GM19395 (cell line): ENCODE measurements at regions not wholly inside any gene's neighbourhood (a gene's known extent, or its start where the extent isn't known, plus 50 kb on each side); places are given as distances from the start of the nearest gene placed in this dataset.

Experiments used
- ATAC-seq: cut with Tn5 transposase; IDR thresholded peaks from one replicate; pipeline ENCODE4 v1.9.1; 2021; ENCODE audit warnings: mild to moderate bottlenecking, moderate library complexity; ENCODE audit not compliant: unreplicated experiment

DNA sequence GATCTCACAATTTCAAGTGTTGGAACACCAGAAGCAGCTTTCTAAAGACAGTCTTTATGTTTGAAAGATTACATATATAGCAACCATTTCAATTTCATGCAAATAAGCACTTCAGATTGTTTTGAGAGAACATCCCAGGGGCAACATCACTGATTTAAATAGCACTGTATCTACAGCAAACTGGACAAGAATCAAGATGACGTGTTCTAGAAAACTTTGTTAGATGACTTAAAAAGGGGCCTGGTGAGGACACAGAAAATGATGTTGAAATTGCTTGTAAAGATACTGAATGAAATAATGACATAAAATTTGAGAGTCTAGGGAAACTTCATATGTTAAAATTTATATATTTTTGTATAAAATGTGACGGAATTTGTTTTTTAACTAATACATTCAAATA is 277.1 kb downstream of the KLF12 start:
- ATAC-seq, result no peak

DNA sequence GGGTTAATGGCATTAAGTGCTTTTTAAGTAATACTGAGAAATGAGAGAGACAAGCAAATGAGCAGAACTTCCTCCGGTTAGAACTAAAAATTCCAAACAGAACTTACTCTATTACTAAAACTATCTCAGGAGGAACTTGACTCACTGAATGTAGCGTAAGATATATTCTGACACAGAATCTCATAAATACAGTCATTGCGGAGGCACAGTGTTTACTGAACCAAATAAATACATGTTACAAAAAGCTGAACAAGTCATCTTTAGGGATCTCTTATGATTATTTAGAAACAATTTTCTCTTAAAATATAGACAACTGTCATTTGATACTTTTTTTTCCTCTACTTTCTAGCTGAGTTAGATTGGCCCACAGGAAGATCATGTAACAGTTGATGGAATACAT is 283.1 kb downstream of the KLF12 start:
- ATAC-seq, result no peak

DNA sequence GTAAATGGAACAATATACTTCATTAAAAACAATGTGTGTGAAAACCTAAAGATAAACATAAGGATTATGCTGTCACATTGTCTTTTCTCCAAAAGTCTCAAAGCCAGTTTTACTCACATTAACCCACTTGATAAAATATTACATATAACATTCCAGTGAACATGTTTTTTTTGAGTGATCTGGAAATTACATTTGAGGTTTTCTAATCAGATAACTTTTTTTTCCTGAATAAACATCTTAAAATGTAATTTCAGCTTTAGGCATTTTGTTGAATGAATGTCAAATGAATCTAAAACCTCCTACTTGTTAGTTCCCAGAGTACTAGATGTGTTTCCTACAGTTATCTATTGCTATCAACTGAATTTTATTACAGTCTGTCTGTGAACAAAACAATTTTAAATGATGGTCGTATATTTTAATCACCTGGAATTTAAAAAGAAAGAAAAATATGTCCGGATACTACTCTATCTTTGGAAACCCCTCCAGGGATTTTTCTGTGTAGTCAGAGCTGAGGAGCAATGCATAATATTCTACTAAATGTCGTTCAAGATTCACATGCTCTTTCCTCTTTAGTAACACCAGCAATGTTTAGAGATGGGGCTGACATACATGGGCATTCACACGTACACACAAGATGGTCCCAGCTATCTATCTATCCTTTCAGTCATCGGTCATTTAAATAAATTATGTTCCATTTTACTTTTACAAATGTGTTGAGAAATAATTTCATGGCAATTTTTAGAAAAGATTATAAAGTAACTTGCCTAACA is 283.9 kb downstream of the KLF12 start:
- no peak for ATAC-seq

GRCh38 chr13:73849292-73849691 is 284.9 kb downstream of the KLF12 start:
- ATAC-seq, result no peak

DNA sequence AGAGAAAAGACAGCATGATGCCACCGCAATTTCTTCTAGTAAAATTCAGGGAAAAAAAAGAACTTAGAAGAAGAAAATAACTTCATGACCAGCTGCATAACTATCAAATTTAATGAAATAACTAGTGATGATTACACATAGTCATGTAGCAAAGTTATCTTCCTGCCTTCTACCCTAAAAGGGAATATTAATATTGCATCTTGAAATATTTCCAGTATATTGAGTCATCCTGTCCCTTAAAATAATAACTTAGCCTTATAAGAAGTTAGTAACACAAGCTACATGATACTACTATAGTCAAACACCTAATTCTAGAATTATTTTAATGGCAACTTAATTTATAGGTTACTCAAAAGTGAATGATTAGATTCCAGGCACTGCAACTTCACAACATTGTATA is 289.2 kb downstream of the KLF12 start:
- ATAC-seq, result no peak

DNA sequence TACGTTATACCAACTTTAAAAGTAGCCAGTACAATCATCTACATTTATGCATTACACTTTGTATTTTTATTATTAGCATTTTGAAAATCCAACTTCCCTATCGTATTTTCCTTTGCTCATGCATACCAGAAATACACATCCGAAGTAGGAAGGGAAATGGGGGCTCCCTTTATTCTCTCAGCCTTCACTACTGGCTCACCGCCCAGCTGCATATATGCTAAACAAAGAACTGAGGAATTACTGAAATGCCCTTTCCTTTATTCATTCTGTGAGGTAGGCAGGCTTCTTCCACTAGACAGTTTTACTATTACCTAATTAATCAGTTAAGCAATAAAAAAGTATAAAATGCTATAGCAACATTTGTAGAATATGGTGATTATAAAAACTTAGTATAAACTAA is 291.6 kb downstream of the KLF12 start:
- no peak for ATAC-seq

DNA sequence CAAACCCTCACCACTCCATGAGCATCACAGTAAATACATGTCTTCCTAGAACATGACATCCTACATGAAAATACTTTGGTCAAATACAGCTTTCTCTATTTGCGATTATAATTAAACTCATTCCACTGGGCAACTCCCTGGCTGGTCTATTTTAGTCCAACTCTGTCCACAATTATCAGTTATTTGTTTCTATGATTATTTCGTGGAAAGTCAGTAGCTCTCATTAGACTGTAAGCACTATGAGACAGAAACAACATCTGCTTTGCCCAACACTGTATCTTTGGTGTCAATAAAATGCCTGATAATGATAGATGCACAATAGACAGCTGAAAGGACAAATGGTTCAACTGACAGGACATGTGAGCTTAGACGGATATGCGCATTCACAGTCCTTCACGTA is 292.0 kb downstream of the KLF12 start:
- ATAC-seq, result no peak

DNA sequence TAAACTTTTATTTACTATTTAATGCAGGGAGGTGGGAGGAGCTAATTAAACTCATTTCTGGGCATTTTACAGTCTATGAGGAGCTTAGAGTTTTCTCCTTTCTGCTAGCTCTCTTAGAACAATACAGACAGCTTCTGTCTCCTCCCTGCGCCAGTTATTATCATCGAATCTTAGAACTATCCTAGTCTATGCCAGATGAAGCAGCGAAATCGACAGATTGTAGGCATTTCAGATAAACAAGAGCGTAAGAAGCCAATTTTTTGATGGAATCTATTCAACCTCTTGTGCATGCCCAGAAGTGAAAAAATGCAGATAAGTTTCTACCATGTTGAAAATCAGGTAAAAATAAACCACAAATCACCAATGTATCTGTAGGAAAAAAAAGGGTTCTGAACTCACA is 297.1 kb downstream of the KLF12 start:
- no peak for ATAC-seq

GRCh38 chr13:73835138-73835721 is 299.0 kb downstream of the KLF12 start:
- peak; percentile 66 for ATAC-seq

DNA sequence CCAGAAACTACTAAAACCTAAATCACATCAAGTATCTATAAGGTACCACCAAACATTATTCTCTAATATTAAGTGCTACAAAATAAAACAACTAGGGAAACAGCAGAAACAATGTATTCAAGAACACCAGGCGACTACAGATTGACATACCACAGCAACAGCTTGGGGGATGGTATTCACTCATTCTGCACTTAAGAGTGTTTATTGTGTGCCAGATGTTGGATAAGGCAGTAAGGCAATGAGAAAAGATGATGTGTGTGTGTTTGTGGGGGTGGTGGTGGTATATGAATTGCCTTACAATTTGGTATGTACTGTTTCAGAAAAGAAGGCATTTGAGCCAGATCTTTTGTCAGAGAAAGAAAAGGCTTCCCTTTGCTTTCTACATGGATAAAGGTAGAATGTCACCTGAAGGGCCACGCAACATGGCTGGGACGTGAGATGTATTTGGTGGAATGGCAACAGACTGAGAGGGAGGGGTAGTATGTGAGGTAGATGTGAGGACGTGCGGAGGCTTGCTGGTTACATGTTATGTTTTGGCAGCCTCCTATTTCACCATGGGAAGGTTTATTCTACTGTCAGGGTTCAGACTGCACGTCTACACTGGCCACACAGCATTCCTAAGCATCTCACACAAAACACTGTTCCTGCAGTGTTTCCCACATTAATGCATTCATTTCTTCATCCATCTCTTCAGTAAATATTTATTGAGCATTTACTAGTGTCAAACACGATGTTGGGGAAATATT is 300.7 kb downstream of the KLF12 start:
- no peak for ATAC-seq

DNA sequence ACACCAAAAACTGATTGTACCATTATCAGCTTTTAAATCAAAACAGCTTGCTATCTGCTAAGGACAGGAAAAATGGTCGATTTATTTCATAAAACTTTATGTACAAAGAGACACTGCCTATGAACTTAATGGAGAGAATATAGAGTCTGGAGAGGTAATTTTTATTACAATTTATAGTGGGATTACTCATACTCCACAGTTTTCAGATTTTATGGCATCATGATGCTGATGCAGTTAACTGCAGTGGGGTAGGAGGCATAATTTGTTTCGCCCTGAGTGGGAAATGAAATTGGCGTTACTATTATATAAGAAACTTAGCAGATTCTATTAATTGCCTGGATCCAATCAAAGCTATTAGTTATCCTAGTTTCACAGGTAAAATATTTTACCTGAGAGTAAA is 301.4 kb downstream of the KLF12 start:
- ATAC-seq, result no peak

GRCh38 chr13:73832128-73832588 is 302.0 kb downstream of the KLF12 start:
- ATAC-seq, result no peak

- ATAC-seq, result no peak
These were observed 304.8 kb downstream of the KLF12 start for GRCh38 chr13:73829416-73829815.

GRCh38 chr13:73828811-73829210 is 305.4 kb downstream of the KLF12 start:
- no peak for ATAC-seq

GRCh38 chr13:73827434-73827833 is 306.8 kb downstream of the KLF12 start:
- ATAC-seq, result no peak

GRCh38 chr13:73825143-73825542 is 309.1 kb downstream of the KLF12 start:
- no peak for ATAC-seq

DNA sequence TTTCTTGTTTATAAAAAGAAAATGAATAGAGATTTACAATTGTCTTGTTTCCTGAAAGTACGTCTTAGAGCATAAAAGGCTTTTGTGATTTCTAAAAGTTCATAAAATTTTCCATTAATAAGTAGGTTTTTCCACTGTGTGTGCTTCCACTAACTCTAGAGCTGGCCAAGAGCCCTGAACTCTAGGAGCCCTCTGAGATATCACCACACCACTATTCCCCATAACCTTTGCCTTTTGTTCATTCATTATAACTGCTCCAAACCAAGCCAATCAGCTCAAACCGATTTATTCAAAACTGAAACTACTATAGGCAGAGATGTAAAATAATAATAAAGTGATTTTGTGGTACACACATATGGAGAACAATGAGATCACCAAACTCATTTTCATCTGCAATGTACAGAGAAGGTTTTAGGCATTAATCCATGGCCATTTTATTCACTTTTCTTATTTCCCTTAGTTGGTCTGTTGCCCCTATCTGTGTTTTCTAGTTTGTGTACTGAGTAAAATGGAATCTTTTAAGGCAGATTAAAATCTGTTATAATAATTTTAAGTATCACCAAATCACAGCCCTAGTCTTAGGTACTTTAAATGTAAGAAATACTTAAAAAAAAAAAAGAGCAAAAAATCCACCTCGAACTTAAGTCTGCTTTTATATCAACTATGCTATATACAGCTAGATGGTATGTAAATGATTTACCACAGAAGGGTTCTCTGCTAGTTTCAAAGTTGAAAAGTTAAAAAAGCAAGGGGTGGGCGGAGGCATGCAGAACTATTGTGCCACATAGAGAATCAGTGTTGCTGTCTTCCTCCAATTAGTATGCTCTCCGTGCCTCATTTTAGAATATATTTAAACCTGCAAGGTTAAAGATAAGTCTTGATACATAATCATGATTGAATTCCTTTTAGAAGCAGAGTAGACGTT is 311.3 kb downstream of the KLF12 start:
- no peak for ATAC-seq

DNA sequence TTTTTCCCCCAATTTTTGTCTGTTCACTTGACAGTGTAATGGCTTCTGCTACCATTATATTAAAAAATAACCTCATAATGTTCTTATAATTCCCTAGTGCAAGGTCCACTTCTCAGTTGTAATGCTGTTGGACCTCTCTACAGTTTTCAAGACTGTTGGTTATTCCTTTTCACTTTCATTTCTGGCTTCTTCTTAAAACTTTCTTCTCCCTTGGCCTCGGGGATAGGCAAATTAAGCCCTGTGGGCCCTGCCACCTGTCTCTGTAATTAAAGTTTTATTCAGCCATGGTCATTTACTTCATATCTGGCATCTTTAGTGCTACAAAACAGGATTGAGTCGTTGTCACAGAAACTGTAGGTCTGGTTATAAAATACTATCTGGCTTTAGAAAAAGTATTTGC is 313.5 kb downstream of the KLF12 start:
- no peak for ATAC-seq

DNA sequence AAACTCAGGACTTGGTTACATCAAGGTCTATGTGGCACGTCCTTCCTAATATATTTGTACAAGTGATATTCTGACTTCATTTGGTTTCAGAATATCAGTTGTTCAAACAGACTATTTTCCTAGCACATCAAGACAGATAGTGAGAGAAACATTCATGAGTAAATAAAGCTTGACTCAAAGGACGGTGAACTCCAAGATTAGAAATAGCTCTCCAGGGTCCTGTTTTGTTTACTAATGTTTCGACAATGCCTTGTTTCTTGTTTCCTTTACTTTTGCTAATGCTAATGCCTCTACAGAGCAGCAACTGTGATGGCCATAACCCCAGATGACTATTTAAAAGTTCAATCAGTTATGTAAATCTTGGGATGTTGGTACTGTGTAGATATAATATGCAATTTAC is 313.9 kb downstream of the KLF12 start:
- ATAC-seq, result no peak

DNA sequence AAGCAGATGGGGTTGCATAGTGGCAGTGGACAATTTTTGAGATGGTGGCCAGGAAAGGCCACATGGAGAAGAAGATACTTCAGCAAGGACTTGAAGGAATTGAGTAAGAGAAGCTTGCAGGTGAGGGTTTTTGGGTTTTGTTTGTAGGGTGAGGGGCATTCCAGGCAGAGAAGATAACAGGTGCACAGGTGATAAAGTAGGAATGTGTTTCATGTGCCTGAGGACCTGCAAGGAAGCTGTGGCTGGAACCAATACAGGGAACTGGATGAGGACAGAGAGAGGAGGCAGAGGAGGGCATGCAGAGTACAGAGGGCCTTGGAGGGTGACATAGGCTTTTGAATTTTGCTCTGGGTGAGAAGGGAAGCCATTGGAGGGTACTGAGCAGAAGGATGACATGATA is 314.5 kb downstream of the KLF12 start:
- no peak for ATAC-seq

DNA sequence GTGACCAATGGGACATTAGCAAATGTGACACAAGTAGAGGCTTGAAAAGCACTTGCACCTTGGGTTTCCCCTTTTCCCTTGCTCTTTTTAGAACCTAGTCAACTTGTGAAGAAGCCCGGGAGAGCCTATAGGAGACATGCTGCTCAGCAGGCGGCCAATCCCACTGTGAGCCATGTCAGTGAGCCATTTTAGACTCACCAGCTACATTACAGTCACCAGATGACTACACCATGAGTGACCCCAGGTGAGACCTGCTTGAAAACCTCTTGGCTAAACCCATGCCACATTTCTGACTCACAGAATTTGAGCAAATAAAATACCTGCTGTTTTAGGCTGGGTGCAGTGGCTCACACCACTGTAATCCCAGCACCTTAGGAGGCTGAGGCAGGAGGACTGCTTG is 317.5 kb downstream of the KLF12 start:
- no peak for ATAC-seq
